ENCODE measurements at regions not wholly inside any gene's neighbourhood (a gene's known extent, or its start where the extent isn't known, plus 50 kb on each side); places are given as distances from the start of the nearest gene placed in this dataset.
A peak's percentile ranks its signal among the peaks of the same experiment; 100 is the strongest.

DNA sequence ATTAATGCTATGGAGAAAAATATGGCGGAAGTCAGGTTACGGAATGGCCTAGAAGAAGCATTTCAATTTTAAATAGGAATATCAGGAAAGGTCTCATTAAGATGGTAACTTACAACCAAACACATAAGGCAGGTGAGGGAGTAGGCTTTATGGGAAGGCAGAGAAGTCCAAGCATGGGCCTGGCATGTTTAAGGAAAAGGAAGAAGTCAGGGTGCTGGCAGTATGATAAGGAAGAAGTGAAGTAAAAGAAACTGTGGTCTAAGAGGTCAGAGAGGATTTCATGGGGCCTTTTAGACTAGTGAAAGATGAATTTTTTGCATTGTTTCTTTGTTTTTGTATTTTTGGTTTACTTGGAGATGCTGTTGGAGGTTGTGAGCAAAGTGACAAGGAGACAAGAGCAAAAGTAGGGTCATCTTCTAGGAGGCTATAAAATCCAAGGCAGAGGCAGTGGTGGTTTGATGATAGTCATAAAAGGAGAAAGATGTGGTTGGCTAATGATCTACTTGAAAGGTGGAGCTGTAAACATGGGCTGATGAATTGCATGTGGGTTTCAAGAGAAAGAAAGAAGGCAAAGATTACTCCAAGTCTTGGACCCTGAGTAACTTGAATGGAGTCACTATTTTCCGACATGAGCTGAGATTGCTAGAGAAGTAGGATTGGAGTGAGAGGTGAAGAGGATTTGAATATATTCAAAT lies 354.3 kb downstream of the GPD2 start:
- Histone ChIP-seq H3K27ac (no peak overlapping the region), H3K9me3 (no peaks in the 10 kb centered on the region), H3K4me3 (no peak overlapping the region), H3K36me3 (no peaks in the 10 kb centered on the region), H3K4me1 (no peaks in the 10 kb centered on the region), H3K27me3 (no peaks in the 10 kb centered on the region)
- intact Hi-C loops (cut with DNase I), result no loop called here
- DNase-seq (no peak), ATAC-seq (no peak)
- TF ChIP-seq, protein P1, sequence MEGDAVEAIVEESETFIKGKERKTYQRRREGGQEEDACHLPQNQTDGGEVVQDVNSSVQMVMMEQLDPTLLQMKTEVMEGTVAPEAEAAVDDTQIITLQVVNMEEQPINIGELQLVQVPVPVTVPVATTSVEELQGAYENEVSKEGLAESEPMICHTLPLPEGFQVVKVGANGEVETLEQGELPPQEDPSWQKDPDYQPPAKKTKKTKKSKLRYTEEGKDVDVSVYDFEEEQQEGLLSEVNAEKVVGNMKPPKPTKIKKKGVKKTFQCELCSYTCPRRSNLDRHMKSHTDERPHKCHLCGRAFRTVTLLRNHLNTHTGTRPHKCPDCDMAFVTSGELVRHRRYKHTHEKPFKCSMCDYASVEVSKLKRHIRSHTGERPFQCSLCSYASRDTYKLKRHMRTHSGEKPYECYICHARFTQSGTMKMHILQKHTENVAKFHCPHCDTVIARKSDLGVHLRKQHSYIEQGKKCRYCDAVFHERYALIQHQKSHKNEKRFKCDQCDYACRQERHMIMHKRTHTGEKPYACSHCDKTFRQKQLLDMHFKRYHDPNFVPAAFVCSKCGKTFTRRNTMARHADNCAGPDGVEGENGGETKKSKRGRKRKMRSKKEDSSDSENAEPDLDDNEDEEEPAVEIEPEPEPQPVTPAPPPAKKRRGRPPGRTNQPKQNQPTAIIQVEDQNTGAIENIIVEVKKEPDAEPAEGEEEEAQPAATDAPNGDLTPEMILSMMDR (IDR thresholded peaks at IDR 0.05), result no peak

DNA sequence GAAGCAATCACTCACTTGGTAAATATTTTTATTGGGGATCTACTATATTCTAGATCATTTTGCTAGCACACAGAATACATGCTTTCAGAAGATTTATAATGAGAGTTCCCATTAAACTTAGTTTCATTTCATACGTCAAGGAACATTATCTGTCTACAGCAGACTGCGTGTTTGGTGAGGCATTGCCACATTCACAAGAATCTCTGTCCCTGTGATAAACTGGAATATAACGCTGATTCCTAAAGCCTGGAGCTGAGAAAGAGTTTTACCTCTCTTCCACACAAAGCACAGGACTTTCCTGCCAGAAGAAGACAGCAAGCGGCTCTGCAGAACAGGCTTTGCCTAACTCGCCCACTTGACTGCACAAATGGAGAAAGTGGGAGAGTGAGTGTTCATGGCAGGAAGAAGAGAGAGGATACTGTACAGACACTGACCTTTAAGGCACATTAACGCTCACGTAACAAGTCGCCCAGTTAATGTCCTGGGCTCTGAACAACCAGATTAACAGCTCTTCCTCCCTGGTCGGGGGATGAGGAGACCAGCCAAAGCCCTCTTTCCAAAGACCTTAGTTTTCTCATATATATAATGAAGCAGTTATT lies 356.2 kb downstream of the GPD2 start:
- Histone ChIP-seq H3K4me3 (no peak overlapping the region), H3K27ac (no peak overlapping the region), H3K4me1 (no peaks in the 10 kb centered on the region), H3K27me3 (no peaks in the 10 kb centered on the region), H3K36me3 (no peaks in the 10 kb centered on the region), H3K9me3 (no peaks in the 10 kb centered on the region)
- no peak for ATAC-seq
- intact Hi-C loops (cut with DNase I), result no loop called here
- TF ChIP-seq, protein P1 (IDR thresholded peaks at IDR 0.05), result no peak
- DNase-seq, result no peak

DNA sequence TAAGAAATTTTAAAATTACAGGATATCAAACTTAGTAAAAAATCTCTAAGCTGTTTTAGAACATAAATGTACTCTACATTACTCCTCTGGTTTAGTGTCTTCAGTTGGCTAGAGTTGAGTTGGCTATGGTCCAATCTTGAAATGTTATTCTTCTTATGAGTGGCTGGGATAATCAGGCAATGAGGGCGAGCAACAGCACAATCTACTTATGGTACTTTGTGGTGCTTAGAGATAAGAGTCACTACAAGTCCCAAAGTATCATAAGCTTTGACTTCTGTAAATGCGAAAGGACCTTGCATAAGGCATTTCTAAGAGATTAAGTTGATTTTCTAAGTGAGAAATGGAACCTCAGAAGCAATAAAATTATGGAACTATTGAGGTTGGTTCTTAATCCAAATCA lies 361.7 kb downstream of the GPD2 start:
- H3K36me3 ChIP-seq, result no peaks in the 10 kb centered on the region
- no peaks in the 10 kb centered on the region for H3K9me3 ChIP-seq
- no peak overlapping the region for H3K4me3 ChIP-seq
- TF ChIP-seq, protein P1 (IDR thresholded peaks at IDR 0.05), result no peak
- H3K4me1 ChIP-seq, result no peaks in the 10 kb centered on the region
- DNase-seq, result no peak
- no peaks in the 10 kb centered on the region for H3K27me3 ChIP-seq
- ATAC-seq, result peak; percentile 44
- no peak overlapping the region for H3K27ac ChIP-seq
- intact Hi-C loops (cut with DNase I), result no loop called here

DNA sequence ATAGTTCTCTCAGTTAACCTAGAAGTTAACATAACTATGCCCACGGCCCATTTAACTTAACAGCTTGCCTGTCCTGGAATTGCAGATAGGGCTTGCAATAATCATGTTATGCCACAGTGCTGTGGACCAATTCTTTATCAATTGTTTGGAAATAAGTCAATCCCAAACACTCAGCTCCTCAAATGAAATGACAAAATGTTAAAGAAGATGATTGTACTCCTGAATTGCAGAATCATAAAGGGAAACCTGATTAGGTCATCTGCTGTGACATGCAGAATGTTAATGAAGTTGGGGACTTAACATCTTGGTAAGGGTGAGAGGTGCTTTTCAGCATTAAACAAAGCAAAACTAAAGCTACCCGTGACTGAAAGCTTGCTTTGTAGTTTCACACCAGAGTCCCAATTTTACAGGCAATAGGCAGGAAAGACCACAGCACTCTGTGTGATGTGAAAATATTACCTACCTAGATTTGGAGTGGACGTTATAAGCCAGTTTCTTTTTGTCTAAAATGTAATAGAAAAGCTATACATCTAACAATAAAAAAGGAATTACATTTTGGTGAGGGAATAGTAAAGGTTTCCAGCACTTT lies 364.0 kb downstream of the GPD2 start:
- no peaks in the 10 kb centered on the region for H3K27me3 ChIP-seq
- intact Hi-C loops (cut with DNase I), result no loop called here
- ATAC-seq (no peak), DNase-seq (no peak)
- no peaks in the 10 kb centered on the region for H3K4me1 ChIP-seq
- H3K9me3 ChIP-seq, result no peaks in the 10 kb centered on the region
- TF ChIP-seq, protein P1 (IDR thresholded peaks at IDR 0.05), result no peak
- H3K4me3 ChIP-seq, result no peak overlapping the region
- no peaks in the 10 kb centered on the region for H3K36me3 ChIP-seq
- H3K27ac ChIP-seq, result no peak overlapping the region

DNA sequence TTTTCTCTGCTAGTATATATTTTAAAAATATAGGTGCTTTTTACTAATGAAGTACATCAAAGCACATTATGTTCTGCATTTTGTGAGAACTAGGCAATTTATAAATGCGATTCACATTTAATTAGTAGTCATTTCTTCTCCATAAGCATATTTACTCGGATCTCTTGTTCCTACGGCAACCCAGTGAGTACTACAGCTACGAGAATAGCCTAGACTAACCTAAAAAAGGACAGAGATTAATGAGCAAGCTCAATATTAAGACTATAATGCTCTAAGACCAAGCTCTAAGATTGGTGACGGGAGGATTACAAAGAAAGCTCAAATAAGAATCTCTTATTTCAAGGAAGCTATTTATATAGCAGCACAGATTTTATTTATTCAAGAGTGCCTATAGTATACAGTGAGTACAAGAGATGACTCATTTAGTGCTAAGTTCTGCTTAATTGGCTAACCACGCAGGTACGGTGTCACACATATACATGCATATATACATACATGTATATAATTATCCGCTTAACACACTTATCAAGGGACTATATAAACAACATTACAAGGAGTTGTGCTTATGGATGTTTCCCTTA lies 364.7 kb downstream of the GPD2 start:
- H3K36me3 ChIP-seq, result no peaks in the 10 kb centered on the region
- ATAC-seq (no peak), DNase-seq (no peak)
- no peaks in the 10 kb centered on the region for H3K4me1 ChIP-seq
- intact Hi-C loops (cut with DNase I), result no loop called here
- H3K4me3 ChIP-seq, result no peak overlapping the region
- H3K27ac ChIP-seq, result no peak overlapping the region
- TF ChIP-seq, protein P1 (IDR thresholded peaks at IDR 0.05), result no peak
- H3K27me3 ChIP-seq, result no peaks in the 10 kb centered on the region
- H3K9me3 ChIP-seq, result no peaks in the 10 kb centered on the region
